ENCODE measurements at regions not wholly inside any gene's neighbourhood (a gene's known extent, or its start where the extent isn't known, plus 50 kb on each side); places are given as distances from the start of the nearest gene placed in this dataset.

GRCh38 chr14:44316647-44317440 is 190.2 kb downstream of the FSCB start:
- Histone ChIP-seq H3K4me1 (ENCODE audit: control insufficient read depth, low read depth, low read length) (no peaks in the 10 kb centered on the region), H3K27me3 (ENCODE audit: insufficient read depth, low read length, poor library complexity) (no peaks in the 10 kb centered on the region), H3K79me1 (ENCODE audit: low read length) (no peaks in the 10 kb centered on the region), H3K18ac (ENCODE audit: low read length) (no peak overlapping the region), H3K79me2 (ENCODE audit: control insufficient read depth, insufficient read depth, low read length) (no peaks in the 10 kb centered on the region), H3K27ac (ENCODE audit: low read depth, low read length) (no peak overlapping the region), H3K4ac (ENCODE audit: low read depth, low read length) (no peak overlapping the region), H2AK5ac (ENCODE audit: low read length) (no peak overlapping the region), H3K36me3 (ENCODE audit: control insufficient read depth, insufficient read depth, low read length) (no peaks in the 10 kb centered on the region), H2BK5ac (ENCODE audit: low read length) (no peak overlapping the region), H3K9ac (ENCODE audit: low read length) (no peak overlapping the region), H3K23ac (ENCODE audit: low read length) (no peak overlapping the region), H3K56ac (ENCODE audit: low read length) (no peak overlapping the region), H4K5ac (ENCODE audit: low read length) (no peak overlapping the region), H2BK120ac (ENCODE audit: low read depth, low read length) (no peak overlapping the region), H3K4me3 (ENCODE audit: low read length) (no peak overlapping the region), H3K4me2 (ENCODE audit: low read length) (no peak overlapping the region), H2BK15ac (replicated peaks; ENCODE audit: low read depth) (no peak overlapping the region), H4K8ac (ENCODE audit: low read depth, low read length) (no peak overlapping the region)
- DNase-seq, result peak; percentile 31
- WGBS (ENCODE audit: extremely low coverage, insufficient coverage, low lambda C conversion rate), result no CpG with 5 or more reads among the region's 7 CpGs

GRCh38 chr14:44309331-44309730 is 197.8 kb downstream of the FSCB start:
- DNase-seq, result no peak
- H3K56ac ChIP-seq (ENCODE audit: low read length), result no peak overlapping the region
- no peaks in the 10 kb centered on the region for H3K79me2 ChIP-seq (ENCODE audit: control insufficient read depth, insufficient read depth, low read length)
- no CpG with 5 or more reads among the region's 1 CpG for WGBS (ENCODE audit: extremely low coverage, insufficient coverage, low lambda C conversion rate)
- H3K36me3 ChIP-seq (ENCODE audit: control insufficient read depth, insufficient read depth, low read length), result no peaks in the 10 kb centered on the region
- no peaks in the 10 kb centered on the region for H3K79me1 ChIP-seq (ENCODE audit: low read length)
- no peak overlapping the region for H3K4ac ChIP-seq (ENCODE audit: low read depth, low read length)
- H2BK120ac ChIP-seq (ENCODE audit: low read depth, low read length), result no peak overlapping the region
- no peak overlapping the region for H3K4me3 ChIP-seq (ENCODE audit: low read length)
- H3K4me2 ChIP-seq (ENCODE audit: low read length), result no peak overlapping the region
- no peak overlapping the region for H4K5ac ChIP-seq (ENCODE audit: low read length)
- H3K27ac ChIP-seq (ENCODE audit: low read depth, low read length), result no peak overlapping the region
- no peaks in the 10 kb centered on the region for H3K4me1 ChIP-seq (ENCODE audit: control insufficient read depth, low read depth, low read length)
- H2BK5ac ChIP-seq (ENCODE audit: low read length), result no peak overlapping the region
- no peak overlapping the region for H2BK15ac ChIP-seq (replicated peaks; ENCODE audit: low read depth)
- no peak overlapping the region for H4K8ac ChIP-seq (ENCODE audit: low read depth, low read length)
- H3K27me3 ChIP-seq (ENCODE audit: insufficient read depth, low read length, poor library complexity), result no peaks in the 10 kb centered on the region
- H3K23ac ChIP-seq (ENCODE audit: low read length), result no peak overlapping the region
- H3K18ac ChIP-seq (ENCODE audit: low read length), result no peak overlapping the region
- no peak overlapping the region for H3K9ac ChIP-seq (ENCODE audit: low read length)
- no peak overlapping the region for H2AK5ac ChIP-seq (ENCODE audit: low read length)

- Histone ChIP-seq H3K18ac (ENCODE audit: low read length) (no peak overlapping the region), H3K4ac (ENCODE audit: low read depth, low read length) (no peak overlapping the region)
Observed at GRCh38 chr14:44300916-44301315, 206.2 kb downstream of the FSCB start.

GRCh38 chr14:44297437-44297836 is 209.6 kb downstream of the FSCB start:
- H3K79me2 ChIP-seq (ENCODE audit: control insufficient read depth, insufficient read depth, low read length), result no peaks in the 10 kb centered on the region
- no peak overlapping the region for H3K23ac ChIP-seq (ENCODE audit: low read length)
- no peaks in the 10 kb centered on the region for H3K36me3 ChIP-seq (ENCODE audit: control insufficient read depth, insufficient read depth, low read length)
- H3K56ac ChIP-seq (ENCODE audit: low read length), result no peak overlapping the region
- H3K4ac ChIP-seq (ENCODE audit: low read depth, low read length), result no peak overlapping the region
- no peak overlapping the region for H3K9ac ChIP-seq (ENCODE audit: low read length)
- H3K4me3 ChIP-seq (ENCODE audit: low read length), result no peak overlapping the region
- H3K4me2 ChIP-seq (ENCODE audit: low read length), result no peak overlapping the region
- H3K4me1 ChIP-seq (ENCODE audit: control insufficient read depth, low read depth, low read length), result no peaks in the 10 kb centered on the region
- H2BK5ac ChIP-seq (ENCODE audit: low read length), result no peak overlapping the region
- no peak overlapping the region for H2BK120ac ChIP-seq (ENCODE audit: low read depth, low read length)
- no peak overlapping the region for H2AK5ac ChIP-seq (ENCODE audit: low read length)
- H3K18ac ChIP-seq (ENCODE audit: low read length), result no peak overlapping the region
- DNase-seq, result no peak
- H3K79me1 ChIP-seq (ENCODE audit: low read length), result no peaks in the 10 kb centered on the region
- no peak overlapping the region for H4K8ac ChIP-seq (ENCODE audit: low read depth, low read length)
- H3K27ac ChIP-seq (ENCODE audit: low read depth, low read length), result no peak overlapping the region
- H3K27me3 ChIP-seq (ENCODE audit: insufficient read depth, low read length, poor library complexity), result no peaks in the 10 kb centered on the region
- H2BK15ac ChIP-seq (replicated peaks; ENCODE audit: low read depth), result no peak overlapping the region
- H4K5ac ChIP-seq (ENCODE audit: low read length), result no peak overlapping the region

More at GRCh38 chr14:44300916-44301315, 206.2 kb downstream of the FSCB start:
- H2BK120ac ChIP-seq (ENCODE audit: low read depth, low read length), result no peak overlapping the region
- DNase-seq, result no peak
- H4K5ac ChIP-seq (ENCODE audit: low read length), result no peak overlapping the region
- no peak overlapping the region for H3K56ac ChIP-seq (ENCODE audit: low read length)
- no peak overlapping the region for H2BK15ac ChIP-seq (replicated peaks; ENCODE audit: low read depth)
- H3K27me3 ChIP-seq (ENCODE audit: insufficient read depth, low read length, poor library complexity), result no peaks in the 10 kb centered on the region
- H3K79me1 ChIP-seq (ENCODE audit: low read length), result no peaks in the 10 kb centered on the region
- no peak overlapping the region for H3K9ac ChIP-seq (ENCODE audit: low read length)
- no peaks in the 10 kb centered on the region for H3K79me2 ChIP-seq (ENCODE audit: control insufficient read depth, insufficient read depth, low read length)
- no peak overlapping the region for H3K27ac ChIP-seq (ENCODE audit: low read depth, low read length)
- no peaks in the 10 kb centered on the region for H3K36me3 ChIP-seq (ENCODE audit: control insufficient read depth, insufficient read depth, low read length)
- no peaks in the 10 kb centered on the region for H3K4me1 ChIP-seq (ENCODE audit: control insufficient read depth, low read depth, low read length)
- H3K23ac ChIP-seq (ENCODE audit: low read length), result no peak overlapping the region
- no peak overlapping the region for H2BK5ac ChIP-seq (ENCODE audit: low read length)
- no peak overlapping the region for H4K8ac ChIP-seq (ENCODE audit: low read depth, low read length)
- H3K4me3 ChIP-seq (ENCODE audit: low read length), result no peak overlapping the region
- no peak overlapping the region for H2AK5ac ChIP-seq (ENCODE audit: low read length)
- H3K4me2 ChIP-seq (ENCODE audit: low read length), result no peak overlapping the region

GRCh38 chr14:44291366-44291915 is 215.6 kb downstream of the FSCB start:
- H2BK120ac ChIP-seq (ENCODE audit: low read depth, low read length), result no peak overlapping the region
- H2BK15ac ChIP-seq (replicated peaks; ENCODE audit: low read depth), result no peak overlapping the region
- no peak overlapping the region for H3K56ac ChIP-seq (ENCODE audit: low read length)
- H3K4me3 ChIP-seq (ENCODE audit: low read length), result no peak overlapping the region
- H3K4ac ChIP-seq (ENCODE audit: low read depth, low read length), result no peak overlapping the region
- H3K27ac ChIP-seq (ENCODE audit: low read depth, low read length), result no peak overlapping the region
- no peak overlapping the region for H3K18ac ChIP-seq (ENCODE audit: low read length)
- no peaks in the 10 kb centered on the region for H3K79me2 ChIP-seq (ENCODE audit: control insufficient read depth, insufficient read depth, low read length)
- no peak for DNase-seq
- H3K23ac ChIP-seq (ENCODE audit: low read length), result no peak overlapping the region
- H3K79me1 ChIP-seq (ENCODE audit: low read length), result no peaks in the 10 kb centered on the region
- H3K36me3 ChIP-seq (ENCODE audit: control insufficient read depth, insufficient read depth, low read length), result no peaks in the 10 kb centered on the region
- H3K27me3 ChIP-seq (ENCODE audit: insufficient read depth, low read length, poor library complexity), result no peaks in the 10 kb centered on the region
- no peak overlapping the region for H3K9ac ChIP-seq (ENCODE audit: low read length)
- no peaks in the 10 kb centered on the region for H3K4me1 ChIP-seq (ENCODE audit: control insufficient read depth, low read depth, low read length)
- no peak overlapping the region for H3K4me2 ChIP-seq (ENCODE audit: low read length)
- no peak overlapping the region for H2BK5ac ChIP-seq (ENCODE audit: low read length)
- no CpG with 5 or more reads among the region's 8 CpGs for WGBS (ENCODE audit: extremely low coverage, insufficient coverage, low lambda C conversion rate)
- no peak overlapping the region for H4K5ac ChIP-seq (ENCODE audit: low read length)
- no peak overlapping the region for H4K8ac ChIP-seq (ENCODE audit: low read depth, low read length)
- no peak overlapping the region for H2AK5ac ChIP-seq (ENCODE audit: low read length)

- Histone ChIP-seq H3K27me3 (ENCODE audit: insufficient read depth, low read length, poor library complexity) (no peaks in the 10 kb centered on the region), H4K8ac (ENCODE audit: low read depth, low read length) (no peak overlapping the region), H2BK5ac (ENCODE audit: low read length) (no peak overlapping the region), H3K23ac (ENCODE audit: low read length) (no peak overlapping the region), H3K4me2 (ENCODE audit: low read length) (no peak overlapping the region), H3K79me2 (ENCODE audit: control insufficient read depth, insufficient read depth, low read length) (no peaks in the 10 kb centered on the region), H3K9ac (ENCODE audit: low read length) (no peak overlapping the region), H3K4ac (ENCODE audit: low read depth, low read length) (no peak overlapping the region), H3K56ac (ENCODE audit: low read length) (no peak overlapping the region), H3K27ac (ENCODE audit: low read depth, low read length) (no peak overlapping the region), H3K79me1 (ENCODE audit: low read length) (no peaks in the 10 kb centered on the region), H4K5ac (ENCODE audit: low read length) (no peak overlapping the region), H3K4me3 (ENCODE audit: low read length) (no peak overlapping the region), H3K4me1 (ENCODE audit: control insufficient read depth, low read depth, low read length) (no peaks in the 10 kb centered on the region), H3K36me3 (ENCODE audit: control insufficient read depth, insufficient read depth, low read length) (no peaks in the 10 kb centered on the region), H2AK5ac (ENCODE audit: low read length) (no peak overlapping the region), H2BK15ac (replicated peaks; ENCODE audit: low read depth) (no peak overlapping the region), H3K18ac (ENCODE audit: low read length) (no peak overlapping the region), H2BK120ac (ENCODE audit: low read depth, low read length) (no peak overlapping the region)
- no peak for DNase-seq
- no CpG with 5 or more reads among the region's 2 CpGs for WGBS (ENCODE audit: extremely low coverage, insufficient coverage, low lambda C conversion rate)
Observed at GRCh38 chr14:44287858-44288257, 219.2 kb downstream of the FSCB start.
